HAP-1 (cell line): ENCODE measurements at regions not wholly inside any gene's neighbourhood (a gene's known extent, or its start where the extent isn't known, plus 50 kb on each side); places are given as distances from the start of the nearest gene placed in this dataset.

Experiments
- DNase-seq, 2 experiments: peaks; one replicate each; pipeline ENCODE4 v3.0.0-alpha.2; 2016 to 2020; ENCODE audit warnings: low spot score in 2 of 2
- H3K27me3 ChIP-seq: fragments of 250-450 bp; sonication (Bioruptor Pico); 2 replicates; pipeline ENCODE4 v1.5.1; 2020; ENCODE audit warnings: low read depth, mild to moderate bottlenecking, moderate library complexity
- H3K36me3 ChIP-seq: fragments of 250-450 bp; sonication (Bioruptor Pico); replicated peaks from 2 replicates; pipeline ENCODE4 v1.5.1; 2020; ENCODE audit warnings: mild to moderate bottlenecking
- H3K4me1 ChIP-seq: fragments of 250-450 bp; sonication (Bioruptor Pico); 2 replicates; pipeline ENCODE4 v1.5.1; 2020; ENCODE audit warnings: mild to moderate bottlenecking
- H3K4me3 ChIP-seq: fragments of 250-450 bp; sonication (Bioruptor Pico); 2 replicates; pipeline ENCODE4 v1.5.1; 2020; ENCODE audit warnings: mild to moderate bottlenecking, moderate library complexity
- H3K9me3 ChIP-seq: fragments of 250-450 bp; sonication (Bioruptor Pico); 2 replicates; pipeline ENCODE4 v1.5.1; 2020; ENCODE audit warnings: mild to moderate bottlenecking, moderate library complexity
- in situ Hi-C: fragments of 300-500 bp; cut with MboI; formaldehyde crosslinking; loops from 3 replicates; pipeline ENCODE4 v1.14.3; 2020; ENCODE audit warnings: low sequenced_read_pairs, inconsistent platforms, mixed read lengths

- Histone ChIP-seq H3K4me1 (no peaks in the 10 kb centered on the region), H3K27me3 (no peaks in the 10 kb centered on the region), H3K9me3 (no peaks in the 10 kb centered on the region), H3K4me3 (no peak overlapping the region), H3K36me3 (no peaks in the 10 kb centered on the region)
- no peak for DNase-seq
- in situ Hi-C loops: no loop called here
Observed at GRCh38 chr10:20618011-20618547, 279.0 kb downstream of the NEBL start.

DNA sequence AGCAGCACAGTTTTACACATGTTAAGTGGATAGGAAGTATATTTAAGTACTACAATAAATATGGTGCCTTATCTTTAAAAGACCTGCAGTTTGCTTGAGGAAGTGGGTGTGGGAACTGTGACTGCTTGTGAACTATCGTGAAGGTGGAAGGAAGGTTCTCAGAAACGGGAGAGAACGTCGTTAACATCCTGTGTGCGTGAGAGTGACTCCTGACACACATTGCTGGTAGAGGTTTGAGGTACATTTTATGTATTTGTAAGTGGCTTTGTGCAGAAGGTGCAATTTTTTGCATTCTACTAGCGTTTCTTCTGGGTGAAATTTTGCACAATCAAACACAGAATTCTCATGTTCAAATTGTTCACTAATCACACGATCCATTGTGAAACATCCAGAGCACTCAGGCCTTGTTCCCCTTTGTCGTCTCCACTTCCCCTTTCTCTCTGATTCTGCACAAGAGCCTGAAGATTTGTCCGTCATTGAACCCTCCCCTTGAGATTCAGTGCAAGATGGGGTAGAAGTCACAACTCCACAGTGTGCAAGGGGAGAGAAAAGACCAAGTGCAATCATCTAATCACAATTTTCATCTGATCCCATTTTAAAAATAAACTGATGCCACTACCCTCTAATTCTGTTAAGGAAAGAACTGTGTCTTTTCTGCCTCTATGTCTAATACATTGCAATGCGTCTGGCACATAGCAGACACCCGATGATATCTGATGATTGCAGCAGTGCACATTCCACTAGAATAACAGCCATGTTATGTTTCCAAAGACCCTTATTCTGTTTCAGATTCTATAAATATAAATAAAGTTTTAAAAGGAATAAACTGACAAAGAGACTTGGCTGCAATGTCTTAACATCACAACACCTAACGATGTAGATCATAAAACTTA, 279.9 kb downstream of the NEBL start:
- DNase-seq: no peak
- no peaks in the 10 kb centered on the region for H3K36me3 ChIP-seq
- H3K9me3 ChIP-seq: no peaks in the 10 kb centered on the region
- in situ Hi-C loops: no loop called here
- no peaks in the 10 kb centered on the region for H3K4me1 ChIP-seq
- H3K27me3 ChIP-seq: no peaks in the 10 kb centered on the region
- no peak overlapping the region for H3K4me3 ChIP-seq

- Histone ChIP-seq H3K9me3 (no peaks in the 10 kb centered on the region), H3K27me3 (no peaks in the 10 kb centered on the region), H3K36me3 (no peaks in the 10 kb centered on the region), H3K4me1 (no peaks in the 10 kb centered on the region), H3K4me3 (no peak overlapping the region)
- in situ Hi-C loops: no loop called here
- no peak for DNase-seq
Observed at GRCh38 chr10:20616056-20616671, 280.9 kb downstream of the NEBL start.

GRCh38 chr10:20615395-20615794, 281.7 kb downstream of the NEBL start:
- no peaks in the 10 kb centered on the region for H3K36me3 ChIP-seq
- no peak overlapping the region for H3K4me3 ChIP-seq
- no peaks in the 10 kb centered on the region for H3K27me3 ChIP-seq
- in situ Hi-C loops: no loop called here
- no peaks in the 10 kb centered on the region for H3K9me3 ChIP-seq
- H3K4me1 ChIP-seq: no peaks in the 10 kb centered on the region
- DNase-seq: no peak

DNA sequence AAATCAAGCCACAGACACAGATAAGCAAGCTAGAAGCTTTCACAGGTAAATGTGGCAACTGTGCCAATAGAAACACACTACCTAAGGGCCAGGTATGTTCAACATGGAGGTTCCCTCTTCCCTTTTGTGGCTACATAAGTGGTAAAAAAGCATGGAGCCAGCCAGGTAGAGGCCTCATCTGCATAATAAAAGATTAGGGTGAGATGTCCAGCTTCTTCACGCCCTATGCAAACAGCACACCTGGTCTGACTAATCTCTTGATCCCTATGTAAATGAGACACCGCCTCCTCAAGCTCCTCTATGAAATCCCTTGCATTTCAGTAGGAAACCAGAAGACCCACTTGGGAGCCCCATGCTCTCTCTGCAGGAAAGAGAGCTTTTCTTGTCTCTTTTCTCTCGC, 282.2 kb downstream of the NEBL start:
- Histone ChIP-seq H3K36me3 (no peaks in the 10 kb centered on the region), H3K9me3 (no peaks in the 10 kb centered on the region), H3K27me3 (no peaks in the 10 kb centered on the region), H3K4me3 (no peak overlapping the region), H3K4me1 (no peaks in the 10 kb centered on the region)
- DNase-seq: no peak
- in situ Hi-C loops: no loop called here

GRCh38 chr10:20608503-20608902, 288.6 kb downstream of the NEBL start:
- Histone ChIP-seq H3K9me3 (no peaks in the 10 kb centered on the region), H3K36me3 (no peaks in the 10 kb centered on the region), H3K4me3 (no peak overlapping the region), H3K27me3 (no peaks in the 10 kb centered on the region), H3K4me1 (no peaks in the 10 kb centered on the region)
- no peak for DNase-seq
- in situ Hi-C loops: no loop called here

GRCh38 chr10:20606985-20607384, 290.1 kb downstream of the NEBL start:
- no peak overlapping the region for H3K4me3 ChIP-seq
- no peaks in the 10 kb centered on the region for H3K27me3 ChIP-seq
- DNase-seq: no peak
- no peaks in the 10 kb centered on the region for H3K36me3 ChIP-seq
- in situ Hi-C loops: no loop called here
- no peaks in the 10 kb centered on the region for H3K9me3 ChIP-seq
- no peaks in the 10 kb centered on the region for H3K4me1 ChIP-seq

GRCh38 chr10:20601941-20602461, 295.1 kb downstream of the NEBL start:
- H3K36me3 ChIP-seq: no peaks in the 10 kb centered on the region
- H3K9me3 ChIP-seq: no peaks in the 10 kb centered on the region
- no peaks in the 10 kb centered on the region for H3K4me1 ChIP-seq
- H3K4me3 ChIP-seq: no peak overlapping the region
- in situ Hi-C loops: no loop called here
- H3K27me3 ChIP-seq: no peaks in the 10 kb centered on the region
- DNase-seq: no peak

DNA sequence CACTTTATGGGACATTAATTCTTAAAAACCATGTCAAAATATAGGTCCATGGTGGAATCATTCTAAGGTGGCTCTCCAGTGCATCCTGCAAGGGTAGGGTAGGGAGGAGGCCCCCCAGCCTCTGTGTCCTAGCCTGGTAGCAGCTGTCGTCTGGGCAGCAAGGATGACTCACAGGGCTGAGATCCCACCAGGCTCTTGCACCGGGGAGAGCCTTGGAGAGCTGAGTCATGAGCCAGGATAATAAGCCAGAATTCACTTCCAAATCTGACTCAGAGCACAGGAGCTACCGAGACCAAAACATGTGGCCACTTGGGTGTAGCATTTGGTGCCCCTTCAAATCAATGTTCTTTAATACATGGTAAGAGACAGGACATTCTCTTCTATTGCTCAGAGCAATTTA, 298.5 kb downstream of the NEBL start:
- Histone ChIP-seq H3K4me1 (no peaks in the 10 kb centered on the region), H3K4me3 (no peak overlapping the region), H3K9me3 (no peaks in the 10 kb centered on the region), H3K27me3 (no peaks in the 10 kb centered on the region), H3K36me3 (no peaks in the 10 kb centered on the region)
- no peak for DNase-seq
- in situ Hi-C loops: no loop called here

DNA sequence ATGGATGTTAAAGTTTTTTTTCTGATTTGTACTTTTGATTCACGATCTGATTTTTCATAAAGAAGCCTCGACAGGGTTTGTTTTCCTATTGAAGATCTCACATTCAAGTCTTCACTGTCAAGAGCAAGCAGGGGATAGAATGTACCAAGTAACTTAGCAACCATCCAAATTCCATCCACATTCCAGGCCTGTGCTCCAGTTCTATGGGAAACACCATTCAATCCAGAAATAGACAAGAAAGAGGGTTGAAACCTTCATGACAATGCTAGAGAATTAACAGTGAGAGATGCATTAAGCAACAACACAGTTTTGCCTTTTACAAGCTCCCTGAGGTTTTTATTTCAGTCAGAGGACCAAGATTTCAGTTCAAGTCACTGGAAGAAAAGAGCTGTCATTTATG, 300.2 kb downstream of the NEBL start:
- no peak for DNase-seq
- Histone ChIP-seq H3K36me3 (no peaks in the 10 kb centered on the region), H3K4me3 (no peak overlapping the region), H3K9me3 (no peaks in the 10 kb centered on the region), H3K4me1 (no peaks in the 10 kb centered on the region), H3K27me3 (no peaks in the 10 kb centered on the region)
- in situ Hi-C loops: no loop called here

DNA sequence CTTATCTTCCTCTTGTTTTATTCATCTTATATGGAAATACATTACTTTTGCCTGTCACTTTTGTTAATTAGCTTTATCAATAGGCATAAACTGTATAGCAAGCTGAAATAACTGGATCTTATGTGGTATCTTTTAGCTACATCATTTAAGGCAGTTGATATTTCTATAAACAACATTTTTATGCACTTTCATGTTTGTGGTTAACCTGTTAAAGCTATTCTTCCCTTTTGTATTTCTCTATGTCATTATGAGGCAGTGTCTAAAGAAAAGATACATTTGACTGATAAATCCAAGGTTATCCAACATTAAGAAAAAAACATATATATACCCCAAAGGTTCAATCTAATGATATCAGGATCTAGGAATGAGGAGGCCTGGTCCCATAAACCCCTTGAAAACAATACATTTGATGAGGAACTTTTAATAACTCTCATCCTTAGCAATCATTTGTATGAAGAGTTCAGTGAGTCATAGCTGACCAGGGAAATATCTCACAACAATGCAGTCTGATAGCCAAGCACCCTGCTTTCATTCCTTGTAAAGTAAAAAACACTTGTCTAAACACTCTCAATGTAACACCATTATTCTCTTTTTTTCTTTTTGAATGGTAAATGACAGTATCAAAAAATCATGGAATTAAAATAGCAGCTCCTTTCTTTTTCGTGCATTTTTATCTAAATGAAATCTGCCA, 300.9 kb downstream of the NEBL start:
- H3K36me3 ChIP-seq: no peaks in the 10 kb centered on the region
- no peaks in the 10 kb centered on the region for H3K9me3 ChIP-seq
- H3K27me3 ChIP-seq: no peaks in the 10 kb centered on the region
- DNase-seq: no peak
- H3K4me3 ChIP-seq: no peak overlapping the region
- in situ Hi-C loops: no loop called here
- H3K4me1 ChIP-seq: no peaks in the 10 kb centered on the region

- H3K27me3 ChIP-seq: no peaks in the 10 kb centered on the region
- H3K4me1 ChIP-seq: no peaks in the 10 kb centered on the region
- in situ Hi-C loops: no loop called here
- no peaks in the 10 kb centered on the region for H3K36me3 ChIP-seq
- no peak for DNase-seq
- no peak overlapping the region for H3K4me3 ChIP-seq
- no peaks in the 10 kb centered on the region for H3K9me3 ChIP-seq
Observed at GRCh38 chr10:20593649-20594048, 303.5 kb downstream of the NEBL start.

DNA sequence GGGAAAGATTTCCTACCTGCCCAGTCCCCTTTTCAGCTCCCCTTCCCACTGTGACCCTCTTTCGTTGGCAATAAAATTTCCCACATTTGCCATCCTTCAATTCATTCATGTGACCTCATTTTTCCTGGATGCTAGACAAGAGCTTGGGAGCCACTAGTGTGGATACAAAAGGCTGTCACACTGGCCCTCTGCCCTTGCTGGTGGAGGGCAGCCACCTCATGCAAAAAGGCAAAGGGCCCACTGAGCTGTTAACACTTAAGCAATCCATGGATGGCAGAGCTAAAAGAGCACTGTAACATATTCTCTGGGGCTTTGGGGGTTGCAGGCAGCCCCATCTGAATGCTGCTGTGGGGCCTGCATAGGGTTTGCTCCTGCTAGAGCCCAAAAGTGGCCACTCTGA, 315.1 kb downstream of the NEBL start:
- H3K27me3 ChIP-seq: no peaks in the 10 kb centered on the region
- no peak for DNase-seq
- no peaks in the 10 kb centered on the region for H3K4me1 ChIP-seq
- H3K4me3 ChIP-seq: no peak overlapping the region
- H3K9me3 ChIP-seq: no peaks in the 10 kb centered on the region
- no peaks in the 10 kb centered on the region for H3K36me3 ChIP-seq
- in situ Hi-C loops: no loop called here

- no peak overlapping the region for H3K4me3 ChIP-seq
- no peaks in the 10 kb centered on the region for H3K36me3 ChIP-seq
- no peaks in the 10 kb centered on the region for H3K9me3 ChIP-seq
- no peak for DNase-seq
- H3K4me1 ChIP-seq: no peaks in the 10 kb centered on the region
- H3K27me3 ChIP-seq: no peaks in the 10 kb centered on the region
- in situ Hi-C loops: no loop called here
Observed at GRCh38 chr10:20573924-20574323, 323.2 kb downstream of the NEBL start.
